NT2/D1 (cell line): ENCODE measurements at regions not wholly inside any gene's neighbourhood (a gene's known extent, or its start where the extent isn't known, plus 50 kb on each side); places are given as distances from the start of the nearest gene placed in this dataset.

Source experiments
- SUZ12 ChIP-seq: IDR thresholded peaks from 2 replicates; pipeline ENCODE4 v1.6.1; 2011; ENCODE audit not compliant: insufficient read length, insufficient read depth; ENCODE audit errors: extremely low read depth
- YY1 ChIP-seq: IDR thresholded peaks from 2 replicates; pipeline ENCODE4 v1.6.1; 2011; ENCODE audit not compliant: insufficient read length, insufficient read depth
- ZNF274 ChIP-seq: IDR thresholded peaks from 2 replicates; pipeline ENCODE4 v1.6.1; 2011; ENCODE audit warnings: mild to moderate bottlenecking, low read depth, low read length

DNA sequence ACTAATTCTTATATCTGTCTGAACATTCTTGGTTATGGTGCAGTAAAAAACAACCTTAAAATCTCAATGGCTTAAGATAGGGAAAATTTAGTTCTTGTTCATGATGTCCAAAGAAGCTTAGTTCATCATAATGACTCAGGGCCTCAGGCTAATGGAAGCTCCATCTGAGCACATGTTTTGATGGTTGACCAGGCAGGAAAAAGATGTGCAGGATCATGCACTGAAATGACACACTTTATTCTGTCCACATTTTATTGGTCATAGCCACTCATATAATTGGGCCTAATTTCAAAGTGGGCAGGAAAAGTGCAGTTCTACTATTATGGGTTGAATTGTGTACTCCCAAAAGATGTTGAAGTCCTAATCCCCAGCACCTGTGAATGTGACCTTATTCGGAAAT lies 198.2 kb downstream of the CENPF start:
- TF ChIP-seq SUZ12: no peak
- TF ChIP-seq ZNF274: no peak
- TF ChIP-seq YY1: no peak
